GM21367 (cell line): ENCODE measurements at regions not wholly inside any gene's neighbourhood (a gene's known extent, or its start where the extent isn't known, plus 50 kb on each side); places are given as distances from the start of the nearest gene placed in this dataset.

Experiments
- ATAC-seq: cut with Tn5 transposase; IDR thresholded peaks from one replicate; pipeline ENCODE4 v1.9.1; 2021; ENCODE audit not compliant: unreplicated experiment

- ATAC-seq: peak; percentile 66
Observed at GRCh38 chr1:42035205-42035829, 116.6 kb upstream of the HIVEP3 start.

GRCh38 chr1:42034426-42034825 is 115.7 kb upstream of the HIVEP3 start:
- ATAC-seq: no peak

- ATAC-seq: no peak
Observed at GRCh38 chr1:42033629-42034028, 114.9 kb upstream of the HIVEP3 start.

GRCh38 chr1:42017730-42018129 is 99.0 kb upstream of the HIVEP3 start:
- no peak for ATAC-seq

GRCh38 chr1:42017259-42017658 is 98.5 kb upstream of the HIVEP3 start:
- no peak for ATAC-seq

GRCh38 chr1:42014823-42015222 is 96.1 kb upstream of the HIVEP3 start:
- no peak for ATAC-seq

- ATAC-seq: no peak
Observed at GRCh38 chr1:42013881-42014470, 95.3 kb upstream of the HIVEP3 start.

- no peak for ATAC-seq
Observed at GRCh38 chr1:42012852-42013251, 94.1 kb upstream of the HIVEP3 start.

GRCh38 chr1:42010381-42010780 is 91.7 kb upstream of the HIVEP3 start:
- no peak for ATAC-seq

- ATAC-seq: no peak
Observed at GRCh38 chr1:42008264-42008663, 89.5 kb upstream of the HIVEP3 start.

GRCh38 chr1:42006836-42007235 is 88.1 kb upstream of the HIVEP3 start:
- ATAC-seq: no peak

GRCh38 chr1:42006093-42006492 is 87.4 kb upstream of the HIVEP3 start:
- ATAC-seq: no peak

- no peak for ATAC-seq
Observed at GRCh38 chr1:42005530-42005929, 86.8 kb upstream of the HIVEP3 start.

- no peak for ATAC-seq
Observed at GRCh38 chr1:42004860-42005259, 86.1 kb upstream of the HIVEP3 start.

GRCh38 chr1:42004322-42004721 is 85.6 kb upstream of the HIVEP3 start:
- ATAC-seq: no peak

GRCh38 chr1:42003433-42003832 is 84.7 kb upstream of the HIVEP3 start:
- no peak for ATAC-seq

GRCh38 chr1:42002220-42002619 is 83.5 kb upstream of the HIVEP3 start:
- no peak for ATAC-seq

GRCh38 chr1:42000766-42001165 is 82.0 kb upstream of the HIVEP3 start:
- no peak for ATAC-seq

GRCh38 chr1:41999884-42000283 is 81.2 kb upstream of the HIVEP3 start:
- ATAC-seq: no peak

GRCh38 chr1:41998250-41998649 is 79.5 kb upstream of the HIVEP3 start:
- ATAC-seq: no peak

- no peak for ATAC-seq
Observed at GRCh38 chr1:41997153-41997552, 78.4 kb upstream of the HIVEP3 start.

- ATAC-seq: no peak
Observed at GRCh38 chr1:41995441-41996130, 76.9 kb upstream of the HIVEP3 start.
